ENCODE measurements at regions not wholly inside any gene's neighbourhood (a gene's known extent, or its start where the extent isn't known, plus 50 kb on each side); places are given as distances from the start of the nearest gene placed in this dataset.
"Not testable (repeated sequence)": the region's sequence is repeated elsewhere in the genome, so short reads cannot be mapped to it uniquely, and the experiment has no call there.

DNA sequence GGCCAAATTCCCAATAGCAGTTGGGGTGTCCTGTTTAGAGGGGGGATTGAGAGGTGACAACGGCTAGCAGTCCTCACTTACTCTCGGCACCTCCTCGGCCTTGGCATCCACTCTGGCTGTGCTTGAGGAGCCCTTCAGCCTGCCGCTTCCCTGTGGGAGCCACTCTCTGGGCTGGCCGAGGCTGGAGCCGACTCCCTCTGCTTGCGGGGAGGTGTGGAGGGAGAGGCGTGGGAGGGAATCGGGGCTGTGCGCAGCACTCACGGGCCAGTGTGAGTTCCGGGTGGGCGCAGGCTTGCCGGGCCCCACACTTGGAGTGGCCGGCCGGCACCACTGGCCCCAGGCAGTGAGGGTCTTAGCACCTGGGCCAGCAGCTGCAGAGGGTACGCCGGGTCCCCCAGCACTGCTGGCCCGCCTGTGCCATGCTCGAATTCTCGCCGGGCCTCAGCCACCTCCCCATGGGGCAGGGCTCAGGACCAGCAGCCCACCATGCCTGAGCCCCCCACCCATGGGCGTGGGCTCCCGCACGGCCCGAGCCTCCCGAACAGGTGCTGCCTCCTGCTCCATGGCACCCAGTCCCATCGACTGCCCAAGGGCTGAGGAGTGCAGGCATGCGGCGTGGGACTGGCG lies 705.9 kb upstream of the ZNF804A start:
- H3K36me3 ChIP-seq = no peaks in the 10 kb centered on the region
- DNase-seq = no peak
- H3K4me3 ChIP-seq (ENCODE audit: low read depth, low read length) = no peak overlapping the region
- no peaks in the 10 kb centered on the region for H3K27me3 ChIP-seq
- no peaks in the 10 kb centered on the region for H3K4me1 ChIP-seq
- H3K9me3 ChIP-seq = no peaks in the 10 kb centered on the region
- TF ChIP-seq CTCF (IDR thresholded peaks at IDR 0.05; ENCODE audit: low read depth, low read length) = no peak

DNA sequence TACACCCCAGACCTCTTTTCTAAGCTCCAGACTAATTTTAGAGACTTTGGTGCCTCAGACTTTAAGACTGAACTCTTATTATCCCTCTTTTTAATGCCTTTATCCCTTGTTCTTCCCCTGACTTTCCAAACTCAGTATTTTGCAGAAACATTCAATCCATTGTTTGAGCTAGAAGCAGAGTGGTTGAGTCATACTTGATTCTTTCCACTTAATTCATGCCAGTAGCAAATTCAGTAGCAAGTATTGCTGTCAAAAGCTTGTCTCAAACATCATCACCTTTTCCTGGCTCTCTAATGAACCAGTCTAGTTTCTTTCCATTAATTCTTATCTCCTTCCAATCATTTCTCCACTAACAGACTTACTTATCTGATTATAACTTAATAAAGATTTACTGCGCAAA lies 699.7 kb upstream of the ZNF804A start:
- Histone ChIP-seq H3K27me3 (no peaks in the 10 kb centered on the region), H3K9me3 (no peaks in the 10 kb centered on the region), H3K36me3 (no peaks in the 10 kb centered on the region), H3K4me3 (ENCODE audit: low read depth, low read length) (no peak overlapping the region), H3K4me1 (no peaks in the 10 kb centered on the region)
- no peak for TF ChIP-seq CTCF (IDR thresholded peaks at IDR 0.05; ENCODE audit: low read depth, low read length)
- no peak for DNase-seq

DNA sequence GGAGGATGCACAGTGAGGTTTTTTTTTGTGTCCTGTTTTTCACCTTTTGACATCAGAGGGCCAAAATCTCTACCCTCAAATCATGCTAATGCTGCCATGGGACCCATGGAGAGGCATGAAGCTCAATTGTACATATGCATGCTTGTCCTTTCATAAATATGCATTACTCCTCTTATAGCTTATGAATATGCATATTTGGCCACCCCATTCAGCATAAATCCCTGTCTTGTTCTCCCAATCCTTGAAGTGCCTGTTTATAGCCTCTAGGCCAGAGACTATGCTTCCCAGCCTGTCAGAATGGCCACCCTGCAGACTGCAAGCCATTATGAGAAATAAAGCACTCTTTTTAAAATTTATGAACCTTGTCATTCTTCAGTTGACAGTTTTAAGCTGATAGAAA lies 696.4 kb upstream of the ZNF804A start:
- Histone ChIP-seq H3K9me3 (no peaks in the 10 kb centered on the region), H3K36me3 (no peaks in the 10 kb centered on the region), H3K4me1 (no peaks in the 10 kb centered on the region; the same call in 1 of the 2 replicates), H3K27me3 (no peaks in the 10 kb centered on the region), H3K4me3 (ENCODE audit: low read depth, low read length) (no peak overlapping the region)
- no peak for DNase-seq
- no peak for TF ChIP-seq CTCF (IDR thresholded peaks at IDR 0.05; ENCODE audit: low read depth, low read length)

GRCh38 chr2:183903026-183903425 lies 695.3 kb upstream of the ZNF804A start:
- Histone ChIP-seq H3K27me3 (no peaks in the 10 kb centered on the region), H3K36me3 (no peaks in the 10 kb centered on the region), H3K9me3 (no peaks in the 10 kb centered on the region), H3K4me1 (no peaks in the 10 kb centered on the region; the same call in 1 of the 2 replicates), H3K4me3 (ENCODE audit: low read depth, low read length) (no peak overlapping the region)
- no peak for DNase-seq
- TF ChIP-seq CTCF (IDR thresholded peaks at IDR 0.05; ENCODE audit: low read depth, low read length) = no peak

GRCh38 chr2:183916041-183916440 lies 682.3 kb upstream of the ZNF804A start:
- H3K27me3 ChIP-seq; H3K4me1 ChIP-seq; H3K9me3 ChIP-seq; H3K4me3 ChIP-seq (ENCODE audit: low read depth, low read length); H3K36me3 ChIP-seq; DNase-seq: not testable (repeated sequence)

- H3K4me3 ChIP-seq (ENCODE audit: low read depth, low read length) = no peak overlapping the region
- H3K36me3 ChIP-seq = no peaks in the 10 kb centered on the region
- H3K4me1 ChIP-seq = no peaks in the 10 kb centered on the region
- no peak for DNase-seq
- H3K9me3 ChIP-seq = no peaks in the 10 kb centered on the region
- no peaks in the 10 kb centered on the region for H3K27me3 ChIP-seq
- no peak for TF ChIP-seq CTCF (IDR thresholded peaks at IDR 0.05; ENCODE audit: low read depth, low read length)
Measured at GRCh38 chr2:183919167-183919566, 679.2 kb upstream of the ZNF804A start.

GRCh38 chr2:183919926-183920325 lies 678.4 kb upstream of the ZNF804A start:
- no peaks in the 10 kb centered on the region for H3K4me1 ChIP-seq
- TF ChIP-seq CTCF (IDR thresholded peaks at IDR 0.05; ENCODE audit: low read depth, low read length) = no peak
- H3K27me3 ChIP-seq = no peaks in the 10 kb centered on the region
- H3K4me3 ChIP-seq (ENCODE audit: low read depth, low read length) = no peak overlapping the region
- H3K9me3 ChIP-seq = no peaks in the 10 kb centered on the region
- DNase-seq = no peak
- H3K36me3 ChIP-seq = no peaks in the 10 kb centered on the region
